OCI-LY1 (cell line): ENCODE measurements at regions not wholly inside any gene's neighbourhood (a gene's known extent, or its start where the extent isn't known, plus 50 kb on each side); places are given as distances from the start of the nearest gene placed in this dataset.
A peak's percentile ranks its signal among the peaks of the same experiment; 100 is the strongest.
"Not testable (repeated sequence)": the region's sequence is repeated elsewhere in the genome, so short reads cannot be mapped to it uniquely, and the experiment has no call there.

Experiments
- H2AFZ ChIP-seq: fragments of 200-600 bp; sonication (generic), shearing (Covaris generic); 2 replicates; pipeline ENCODE4 v1.6.0; 2014; ENCODE audit warnings: antibody characterized with exemption, mild to moderate bottlenecking, low read length
- H3F3A ChIP-seq: fragments of 200-600 bp; sonication (generic), shearing (Covaris generic); 2 replicates; pipeline ENCODE4 v1.6.0; 2014; ENCODE audit warnings: mild to moderate bottlenecking, antibody characterized with exemption, low read length, moderate library complexity; ENCODE audit not compliant: insufficient read depth
- H3K27ac ChIP-seq: fragments of 200-600 bp; sonication (generic); 2 replicates; pipeline ENCODE4 v1.5.1; 2014; ENCODE audit warnings: low read length, mixed run types, mild to moderate bottlenecking, low read depth; ENCODE audit not compliant: poor library complexity, severe bottlenecking
- H3K27me3 ChIP-seq: fragments of 200-600 bp; sonication (generic); 2 replicates; pipeline ENCODE4 v1.6.0; 2014; ENCODE audit warnings: antibody characterized with exemption, mild to moderate bottlenecking, low read length, moderate library complexity; ENCODE audit not compliant: insufficient read depth
- H3K36me3 ChIP-seq: fragments of 200-600 bp; sonication (generic); 2 replicates; pipeline ENCODE4 v1.6.1; 2014; ENCODE audit warnings: mild to moderate bottlenecking, antibody characterized with exemption, low read length, moderate library complexity, mixed read lengths; ENCODE audit not compliant: insufficient read depth
- H3K4me1 ChIP-seq: fragments of 200-600 bp; sonication (generic); 2 replicates; pipeline ENCODE4 v1.5.1; 2014; ENCODE audit warnings: mild to moderate bottlenecking, low read length, moderate library complexity; ENCODE audit not compliant: insufficient read depth, severe bottlenecking
- H3K4me2 ChIP-seq: fragments of 200-600 bp; sonication (generic), shearing (Covaris generic); 2 replicates; pipeline ENCODE4 v1.6.1; 2014; ENCODE audit warnings: low read length
- H3K4me3 ChIP-seq: fragments of 200-600 bp; sonication (generic); 2 replicates; pipeline ENCODE4 v1.5.1; 2014; ENCODE audit warnings: low read length, low read depth, mild to moderate bottlenecking, mixed read lengths; ENCODE audit not compliant: poor library complexity, severe bottlenecking
- H3K79me2 ChIP-seq: fragments of 200-600 bp; shearing (Covaris generic); 2 replicates; pipeline ENCODE4 v1.6.1; 2016; ENCODE audit warnings: mixed run types, low read length, mixed read lengths; ENCODE audit not compliant: insufficient read depth
- H3K9ac ChIP-seq: fragments of 200-600 bp; sonication (generic), shearing (Covaris generic); 2 replicates; pipeline ENCODE4 v1.6.1; 2014; ENCODE audit warnings: mild to moderate bottlenecking, low read length, mixed read lengths
- H3K9me2 ChIP-seq: fragments of 200-600 bp; sonication (generic), shearing (Covaris generic); 2 replicates; pipeline ENCODE4 v1.6.1; 2014; ENCODE audit warnings: low read depth, mild to moderate bottlenecking, low read length, mixed read lengths
- H3K9me3 ChIP-seq: fragments of 200-600 bp; shearing (Covaris generic); 2 replicates; pipeline ENCODE4 v1.6.1; 2014; ENCODE audit warnings: low read length, mixed read lengths
- H4K20me1 ChIP-seq: fragments of 200-600 bp; sonication (generic), shearing (Covaris generic); 2 replicates; pipeline ENCODE4 v1.6.0; 2016; ENCODE audit warnings: mild to moderate bottlenecking, low read length; ENCODE audit not compliant: insufficient read depth
- EZH2 ChIP-seq: fragments of 200-600 bp; sonication (generic), shearing (Covaris generic); IDR thresholded peaks from 2 replicates; pipeline ENCODE4 v1.8.0; 2017; ENCODE audit warnings: borderline replicate concordance, mixed run types, mild to moderate bottlenecking, antibody characterized with exemption, low read length, moderate library complexity, mixed read lengths
- TF ChIP-seq, protein P1 (sequence below): fragments of 200-600 bp; sonication (generic), shearing (Covaris generic); IDR thresholded peaks from 2 replicates; pipeline ENCODE4 v1.5.1; 2017; ENCODE audit warnings: mild to moderate bottlenecking, antibody characterized with exemption, low read length, moderate library complexity, mixed read lengths

- no peak overlapping the region for H3K9ac ChIP-seq
- H3K36me3 ChIP-seq, result no peaks in the 10 kb centered on the region
- H3K4me3 ChIP-seq, result no peak overlapping the region
- no peaks in the 10 kb centered on the region for H3K9me3 ChIP-seq
- H3K4me2 ChIP-seq, result no peak overlapping the region
- H3K27ac ChIP-seq, result no peak overlapping the region
- H3K4me1 ChIP-seq, result no peaks in the 10 kb centered on the region
- no peak overlapping the region for H2AFZ ChIP-seq
- H3K27me3 ChIP-seq, result peaks cover 4% of the 10 kb centered on the region; the same call in 1 of the 2 replicates
- no peaks in the 10 kb centered on the region for H3K79me2 ChIP-seq
- no peaks in the 10 kb centered on the region for H3F3A ChIP-seq
- H4K20me1 ChIP-seq, result no peaks in the 10 kb centered on the region
- TF ChIP-seq EZH2, result no peak
- TF ChIP-seq, protein P1, sequence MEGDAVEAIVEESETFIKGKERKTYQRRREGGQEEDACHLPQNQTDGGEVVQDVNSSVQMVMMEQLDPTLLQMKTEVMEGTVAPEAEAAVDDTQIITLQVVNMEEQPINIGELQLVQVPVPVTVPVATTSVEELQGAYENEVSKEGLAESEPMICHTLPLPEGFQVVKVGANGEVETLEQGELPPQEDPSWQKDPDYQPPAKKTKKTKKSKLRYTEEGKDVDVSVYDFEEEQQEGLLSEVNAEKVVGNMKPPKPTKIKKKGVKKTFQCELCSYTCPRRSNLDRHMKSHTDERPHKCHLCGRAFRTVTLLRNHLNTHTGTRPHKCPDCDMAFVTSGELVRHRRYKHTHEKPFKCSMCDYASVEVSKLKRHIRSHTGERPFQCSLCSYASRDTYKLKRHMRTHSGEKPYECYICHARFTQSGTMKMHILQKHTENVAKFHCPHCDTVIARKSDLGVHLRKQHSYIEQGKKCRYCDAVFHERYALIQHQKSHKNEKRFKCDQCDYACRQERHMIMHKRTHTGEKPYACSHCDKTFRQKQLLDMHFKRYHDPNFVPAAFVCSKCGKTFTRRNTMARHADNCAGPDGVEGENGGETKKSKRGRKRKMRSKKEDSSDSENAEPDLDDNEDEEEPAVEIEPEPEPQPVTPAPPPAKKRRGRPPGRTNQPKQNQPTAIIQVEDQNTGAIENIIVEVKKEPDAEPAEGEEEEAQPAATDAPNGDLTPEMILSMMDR, result peak; percentile 11; the same call in 1 of the 2 replicates
- H3K9me2 ChIP-seq, result no peaks in the 10 kb centered on the region
Observed at GRCh38 chr7:27434756-27435400, 192.3 kb downstream of the EVX1 start.

DNA sequence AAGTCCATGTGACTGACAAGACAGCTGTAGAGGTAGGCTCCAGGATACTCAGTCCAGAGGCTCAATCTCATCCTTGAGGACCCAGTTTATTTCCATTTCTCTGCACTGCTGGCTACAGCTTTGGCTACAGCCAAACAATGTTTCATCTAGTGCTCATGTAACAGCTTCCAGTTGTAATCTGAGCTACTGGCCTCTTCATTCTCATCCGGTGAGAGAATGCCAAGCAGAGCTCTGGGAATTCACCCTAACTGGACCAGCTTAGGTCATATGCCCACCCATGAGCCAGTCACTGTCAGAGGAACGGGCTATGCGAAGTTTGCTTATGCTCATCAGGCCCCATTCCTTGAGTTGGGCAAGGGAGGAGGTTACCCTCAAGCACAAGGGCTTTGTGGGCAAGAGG is 192.9 kb downstream of the EVX1 start:
- H3K36me3 ChIP-seq, result no peaks in the 10 kb centered on the region
- H3K9ac ChIP-seq, result no peak overlapping the region
- no peak overlapping the region for H3K4me2 ChIP-seq
- H3K4me3 ChIP-seq, result no peak overlapping the region
- no peak overlapping the region for H2AFZ ChIP-seq
- no peaks in the 10 kb centered on the region for H3K79me2 ChIP-seq
- H3K9me2 ChIP-seq, result no peaks in the 10 kb centered on the region
- H3K9me3 ChIP-seq, result no peaks in the 10 kb centered on the region
- no peak overlapping the region for H3K27ac ChIP-seq
- no peaks in the 10 kb centered on the region for H4K20me1 ChIP-seq
- H3K4me1 ChIP-seq, result no peaks in the 10 kb centered on the region
- peaks cover 4% of the 10 kb centered on the region; the same call in 1 of the 2 replicates for H3K27me3 ChIP-seq
- no peaks in the 10 kb centered on the region for H3F3A ChIP-seq
- TF ChIP-seq, protein P1, result no peak

DNA sequence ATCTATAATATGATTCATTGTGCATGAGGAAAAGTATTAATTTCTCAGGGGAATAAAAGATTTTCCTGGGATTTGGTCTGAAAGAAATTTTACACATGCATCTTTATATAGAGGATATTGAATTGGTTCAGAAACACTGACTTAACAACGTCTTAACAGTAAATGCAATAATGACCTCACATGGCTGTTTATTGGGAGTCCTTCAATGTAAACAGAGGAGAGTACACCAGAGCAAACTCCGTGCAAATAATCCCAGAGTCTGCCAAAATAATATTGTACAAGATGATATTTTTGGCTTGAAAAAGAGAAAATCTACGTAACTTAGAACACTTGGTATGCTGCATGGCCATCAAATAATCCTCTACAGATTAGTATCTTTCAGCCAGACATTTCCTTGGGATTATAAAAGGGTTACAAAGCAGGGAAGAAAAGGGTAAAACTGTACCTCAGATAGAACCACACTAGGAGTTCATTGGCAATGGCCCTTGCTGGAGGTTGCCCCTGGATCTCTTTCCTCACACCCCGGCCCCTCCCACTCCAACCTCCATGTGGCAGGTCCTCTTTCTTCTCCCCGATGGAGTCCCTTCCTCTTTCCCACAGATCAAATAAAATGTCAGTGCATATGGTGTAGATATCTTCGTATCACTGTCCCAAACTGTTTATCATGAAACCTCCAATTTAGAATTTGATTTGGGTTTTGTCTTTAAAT is 196.4 kb downstream of the EVX1 start:
- Histone ChIP-seq H3K4me2 (no peak overlapping the region), H3K36me3 (no peaks in the 10 kb centered on the region), H3K9me3 (no peaks in the 10 kb centered on the region), H3F3A (no peaks in the 10 kb centered on the region), H3K9ac (no peak overlapping the region), H3K27me3 (0 out of 2 replicates have a peak, but pooled peaks cover 4% of the 10 kb centered on the region), H3K4me3 (no peak overlapping the region), H4K20me1 (no peaks in the 10 kb centered on the region), H3K27ac (no peak overlapping the region), H3K9me2 (no peaks in the 10 kb centered on the region), H3K4me1 (no peaks in the 10 kb centered on the region), H2AFZ (no peak overlapping the region), H3K79me2 (no peaks in the 10 kb centered on the region)
- TF ChIP-seq EZH2, result no peak

GRCh38 chr7:27442455-27442854 is 199.9 kb downstream of the EVX1 start:
- no peaks in the 10 kb centered on the region for H4K20me1 ChIP-seq
- H3K4me1 ChIP-seq, result no peaks in the 10 kb centered on the region
- no peaks in the 10 kb centered on the region for H3K9me3 ChIP-seq
- H3K36me3 ChIP-seq, result no peaks in the 10 kb centered on the region
- H3K9ac ChIP-seq, result no peak overlapping the region
- H3F3A ChIP-seq, result no peaks in the 10 kb centered on the region
- H3K4me2 ChIP-seq, result no peak overlapping the region
- H3K4me3 ChIP-seq, result no peak overlapping the region
- no peak overlapping the region for H3K27ac ChIP-seq
- H3K27me3 ChIP-seq, result no peaks in the 10 kb centered on the region
- no peaks in the 10 kb centered on the region for H3K79me2 ChIP-seq
- no peak for TF ChIP-seq EZH2
- TF ChIP-seq, protein P1, result no peak
- H2AFZ ChIP-seq, result no peak overlapping the region
- H3K9me2 ChIP-seq, result no peaks in the 10 kb centered on the region

- H3K27ac ChIP-seq, H3K9ac ChIP-seq, H3K4me1 ChIP-seq, H3K4me3 ChIP-seq, H2AFZ ChIP-seq, H4K20me1 ChIP-seq, H3K27me3 ChIP-seq, H3K9me3 ChIP-seq, H3K9me2 ChIP-seq, H3K79me2 ChIP-seq, H3K36me3 ChIP-seq, H3F3A ChIP-seq, H3K4me2 ChIP-seq: not testable (repeated sequence)
Observed at GRCh38 chr7:27449046-27449445, 206.4 kb downstream of the EVX1 start.
